Stimulated activated CD4-positive, alpha-beta T cell treated with anti-CD3 and anti-CD28 coated beads, Interleukin-4, amount 100 ng/mL, for 4 hours (primary cell): ENCODE measurements at regions not wholly inside any gene's neighbourhood (a gene's known extent, or its start where the extent isn't known, plus 50 kb on each side); places are given as distances from the start of the nearest gene placed in this dataset.
"Not testable (repeated sequence)": the region's sequence is repeated elsewhere in the genome, so short reads cannot be mapped to it uniquely, and the experiment has no call there.

Experiments used
- DNase-seq, 2 experiments: peaks; one replicate each; pipeline ENCODE4 v3.0.0-alpha.2; 2020

GRCh38 chr12:131443019-131444000, 267.6 kb upstream of the SFSWAP start:
- DNase-seq, result no peak

- DNase-seq, result no peak
Measured at GRCh38 chr12:131444220-131445164, 266.4 kb upstream of the SFSWAP start.

DNA sequence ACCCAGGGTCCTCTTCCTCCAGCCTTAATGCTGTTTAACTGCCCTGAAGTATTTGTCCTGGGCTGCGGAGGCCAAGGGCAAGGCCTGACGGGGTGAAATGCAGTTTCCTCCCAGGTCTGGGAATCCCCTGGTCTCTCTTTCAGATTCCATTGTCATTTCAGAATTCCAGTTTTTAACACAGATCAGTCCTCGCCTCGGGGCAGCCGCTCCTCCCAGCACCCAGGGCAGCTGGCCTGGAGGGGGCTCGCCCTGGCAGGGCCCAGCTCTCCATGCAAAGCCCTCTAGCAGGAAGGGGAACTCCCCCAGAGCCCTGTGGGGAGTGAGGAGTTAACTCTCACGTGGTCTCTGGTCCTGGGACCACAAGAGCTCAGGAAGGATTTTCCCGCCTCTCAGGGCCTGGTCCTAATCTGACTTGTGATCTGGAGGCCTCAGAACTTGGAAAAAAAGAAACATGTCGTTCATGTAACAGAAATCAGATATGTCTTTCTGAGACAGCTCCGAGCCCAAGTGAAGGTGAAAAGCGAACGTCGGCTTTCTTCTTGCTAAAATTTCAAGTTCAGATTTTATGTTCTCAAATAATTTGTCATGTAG, 265.6 kb upstream of the SFSWAP start:
- no peak for DNase-seq

DNA sequence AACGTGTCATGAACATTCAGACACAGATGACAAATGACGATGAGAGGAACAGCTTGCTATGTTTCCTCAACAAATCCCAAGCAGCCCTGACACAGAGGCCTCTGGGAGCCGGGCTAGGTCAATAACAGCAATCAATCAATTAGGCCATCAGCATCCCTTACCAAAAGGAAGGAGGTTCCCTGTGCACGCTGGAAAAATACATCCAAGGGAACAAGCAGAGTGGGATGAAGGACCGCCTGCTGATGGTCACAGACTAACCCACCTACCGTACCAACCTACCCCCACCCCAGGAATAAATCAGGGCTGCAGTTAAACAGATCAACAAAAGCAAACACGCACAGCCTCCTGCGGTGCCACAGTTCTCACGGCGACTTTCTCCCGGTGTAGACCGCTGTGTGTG, 265.1 kb upstream of the SFSWAP start:
- DNase-seq, result no peak

DNA sequence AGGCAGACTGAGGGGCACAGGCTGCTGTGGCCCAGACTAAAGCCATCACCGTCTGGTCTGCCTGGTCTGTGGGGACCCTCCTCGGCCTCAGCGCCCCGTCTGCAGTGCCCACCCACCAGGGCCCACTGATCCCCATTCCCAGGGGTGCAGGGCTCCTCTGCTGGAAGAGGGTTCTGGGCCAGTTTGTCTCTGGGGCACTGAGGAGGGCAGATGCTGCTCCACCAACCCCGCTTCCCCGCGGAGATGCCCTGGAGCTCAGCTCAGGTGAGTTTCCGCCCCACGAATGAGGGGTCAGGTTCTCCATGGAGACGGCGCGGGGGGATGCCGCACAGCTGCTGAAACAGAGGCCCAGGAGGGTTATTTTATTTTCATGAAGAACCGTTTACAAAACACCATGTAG, 263.3 kb upstream of the SFSWAP start:
- not testable (repeated sequence) for DNase-seq

- no peak for DNase-seq
Measured at GRCh38 chr12:131448254-131448795, 262.6 kb upstream of the SFSWAP start.

DNA sequence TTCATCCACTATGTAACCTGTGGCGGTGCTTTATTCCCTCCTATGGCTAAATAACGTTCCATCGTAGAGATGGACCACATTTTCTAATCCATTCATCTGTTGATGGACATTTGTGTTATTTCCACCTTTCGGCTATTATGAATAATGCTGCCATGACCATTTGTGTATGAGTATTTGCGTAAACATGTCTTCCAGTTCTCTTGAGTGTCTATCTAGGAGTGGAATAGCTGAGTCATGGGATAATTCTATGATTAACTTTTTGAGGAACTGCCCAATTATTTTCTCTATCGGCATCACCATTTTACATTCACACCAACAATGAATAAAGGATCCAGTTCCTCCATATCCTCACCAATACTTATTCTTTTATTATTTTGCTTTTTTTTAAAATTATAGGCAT, 261.9 kb upstream of the SFSWAP start:
- no peak for DNase-seq

- no peak for DNase-seq
Measured at GRCh38 chr12:131452444-131452860, 258.4 kb upstream of the SFSWAP start.

DNA sequence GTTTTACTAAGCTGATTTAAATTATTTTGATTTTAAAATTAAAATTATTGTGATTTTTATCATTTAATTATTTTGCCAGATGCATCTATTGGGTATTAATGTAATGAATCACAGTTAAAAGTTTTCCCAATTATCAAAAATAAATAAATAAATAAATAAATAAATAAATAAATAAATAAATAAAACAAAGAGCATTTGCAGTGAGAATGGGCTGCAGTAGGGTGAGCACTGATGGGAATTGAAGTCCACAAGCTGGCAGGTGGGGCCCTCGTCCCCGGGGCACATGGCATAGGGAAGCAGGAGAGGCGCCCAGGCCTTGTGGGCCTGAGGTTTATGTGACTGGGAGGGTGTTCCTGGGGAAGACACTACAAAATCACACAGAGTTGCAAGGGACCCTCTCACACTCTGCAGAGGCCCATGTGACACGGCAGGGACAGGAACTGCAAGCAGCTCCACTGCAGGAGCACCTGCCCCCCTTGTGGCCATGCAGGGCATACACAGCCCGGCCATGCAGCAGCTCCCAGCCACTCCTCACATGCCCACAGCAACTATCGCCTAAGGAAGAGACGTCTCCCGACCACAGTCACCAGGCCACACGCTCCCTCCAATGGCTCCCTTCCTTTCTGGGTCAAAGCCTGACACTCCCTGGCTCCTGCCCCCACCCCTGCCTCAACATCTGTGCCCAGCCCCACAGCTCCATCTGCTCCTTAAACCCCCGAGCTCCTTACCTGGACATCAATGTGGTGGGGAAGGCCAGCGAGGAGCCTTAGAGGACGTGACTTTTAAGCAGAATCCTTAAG, 256.3 kb upstream of the SFSWAP start:
- DNase-seq, result peak in 1 of 2 experiments; percentile 32

GRCh38 chr12:131455218-131455506, 255.7 kb upstream of the SFSWAP start:
- no peak for DNase-seq

- no peak for DNase-seq
Measured at GRCh38 chr12:131455581-131456110, 255.2 kb upstream of the SFSWAP start.

DNA sequence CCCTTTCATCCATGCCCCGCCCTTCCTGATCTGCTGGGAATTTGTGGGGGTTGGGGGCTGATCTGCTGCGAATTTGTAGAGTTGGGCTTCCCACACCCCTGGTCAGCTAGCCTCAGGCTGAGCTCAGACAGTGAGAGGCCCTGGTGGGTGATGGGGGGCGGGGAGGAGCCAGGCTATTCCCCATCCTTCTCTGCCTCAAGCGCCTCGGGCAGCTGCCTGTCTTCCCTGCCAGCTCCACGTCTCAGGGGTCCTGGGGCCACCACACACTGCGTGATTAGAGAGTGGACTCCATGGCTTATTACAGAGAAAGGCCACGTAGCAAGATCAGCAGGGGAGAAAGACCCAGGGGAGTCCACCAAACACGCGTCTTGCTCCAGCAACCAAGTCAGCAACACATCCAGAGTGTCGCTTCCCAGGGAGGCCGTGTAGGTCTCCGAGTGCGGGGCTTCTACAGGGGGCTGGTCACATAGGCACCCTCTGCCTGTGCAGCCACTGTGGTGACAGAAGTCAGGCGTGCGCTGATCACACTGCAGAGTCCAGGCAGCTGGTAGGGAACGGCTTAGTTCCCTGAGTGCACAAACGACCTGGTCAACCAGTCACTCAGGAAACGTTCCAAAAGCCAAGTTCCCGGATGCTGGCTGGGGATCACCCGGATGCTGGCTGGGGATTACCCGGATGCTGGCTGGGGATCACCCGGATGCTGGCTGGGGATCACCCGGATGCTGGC, 254.4 kb upstream of the SFSWAP start:
- DNase-seq, result no peak

DNA sequence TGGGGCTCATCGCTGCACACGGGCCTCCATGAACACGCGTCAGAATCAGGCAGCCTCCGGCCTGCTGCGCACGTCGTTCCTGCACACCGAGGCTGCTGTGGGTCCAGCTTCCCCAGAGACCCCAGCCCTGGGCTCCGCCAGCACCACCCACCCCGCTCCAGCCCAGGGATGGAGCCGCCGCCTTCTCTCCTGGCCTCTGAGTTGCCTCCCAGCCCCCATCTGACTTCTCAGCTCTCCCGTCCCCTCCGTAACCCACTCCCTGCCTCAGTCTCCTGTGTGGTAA, 253.9 kb upstream of the SFSWAP start:
- DNase-seq, result no peak

DNA sequence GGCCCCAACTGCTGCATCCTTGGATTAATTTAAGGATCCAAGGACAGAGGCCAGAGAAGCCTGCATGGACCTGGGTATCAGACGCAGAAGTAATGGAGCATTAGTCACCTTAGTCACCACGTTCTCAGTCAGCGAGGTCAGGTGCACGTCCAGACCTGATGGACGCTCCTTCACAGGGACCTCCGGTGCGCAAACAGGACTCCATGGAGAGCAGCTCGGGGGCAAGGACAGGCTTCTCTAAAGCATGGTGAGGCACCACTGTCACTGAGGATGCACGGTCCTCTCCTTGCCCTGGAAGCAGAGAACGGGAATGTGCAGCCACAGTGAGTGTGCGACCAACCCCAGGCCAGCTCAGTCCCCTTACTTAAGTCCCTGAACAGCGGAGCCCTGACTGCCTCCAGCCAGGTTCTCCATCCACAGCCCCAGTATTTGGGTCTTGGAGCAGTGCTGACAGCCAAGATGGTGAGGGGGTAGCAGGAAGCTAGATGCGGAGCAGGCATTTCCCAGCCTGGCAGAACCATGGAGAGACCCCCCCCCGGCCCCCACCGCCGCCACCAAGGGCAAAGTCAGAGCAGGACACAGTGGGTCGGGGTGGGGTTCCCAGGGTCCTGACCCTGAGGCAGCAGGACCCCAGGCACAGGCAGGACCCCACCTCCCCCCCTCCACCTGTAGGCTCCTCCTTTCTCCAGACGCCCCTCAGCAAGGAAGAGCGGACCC, 253.4 kb upstream of the SFSWAP start:
- DNase-seq, result no peak

GRCh38 chr12:131458048-131458374, 252.9 kb upstream of the SFSWAP start:
- DNase-seq, result no peak

- no peak for DNase-seq
Measured at GRCh38 chr12:131458931-131459772, 251.7 kb upstream of the SFSWAP start.

- no peak for DNase-seq
Measured at GRCh38 chr12:131459773-131460365, 251.0 kb upstream of the SFSWAP start.

GRCh38 chr12:131460520-131460919, 250.4 kb upstream of the SFSWAP start:
- no peak for DNase-seq

- DNase-seq, result no peak
Measured at GRCh38 chr12:131461096-131461495, 249.8 kb upstream of the SFSWAP start.

DNA sequence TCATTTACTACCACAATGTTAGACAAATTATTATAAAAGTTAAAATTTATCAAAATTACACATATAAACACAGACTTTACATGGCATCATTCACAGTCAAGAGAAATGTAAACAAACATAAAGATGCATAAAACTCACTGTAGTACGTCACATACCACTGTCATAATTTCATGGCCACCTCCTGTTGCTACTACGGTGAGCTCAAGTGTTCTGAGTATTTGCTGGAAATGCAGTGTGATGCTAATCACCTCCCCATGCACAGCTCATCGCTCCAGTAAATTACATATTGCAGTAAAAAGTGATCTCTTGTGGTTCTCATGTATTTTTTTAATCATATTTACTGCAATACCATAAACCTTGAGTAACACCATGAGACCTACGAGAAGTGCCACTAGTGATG, 247.7 kb upstream of the SFSWAP start:
- no peak for DNase-seq
